LNCaP clone FGC (cell line): ENCODE measurements at regions not wholly inside any gene's neighbourhood (a gene's known extent, or its start where the extent isn't known, plus 50 kb on each side); places are given as distances from the start of the nearest gene placed in this dataset.

Source experiments
- DNase-seq: peaks from one replicate; pipeline ENCODE4 v3.0.0-alpha.2; 2011; ENCODE audit warnings: low read depth
- H3K4me3 ChIP-seq: 2 replicates; pipeline ENCODE4 v1.5.1; 2011; ENCODE audit warnings: mild to moderate bottlenecking, low read depth, low read length, control low read depth
- TF ChIP-seq, protein P1 (sequence below): IDR thresholded peaks from 2 replicates; pipeline ENCODE4 v1.5.1; 2012; ENCODE audit warnings: mild to moderate bottlenecking; ENCODE audit not compliant: control insufficient read depth, insufficient read depth; ENCODE audit errors: extremely low read depth

DNA sequence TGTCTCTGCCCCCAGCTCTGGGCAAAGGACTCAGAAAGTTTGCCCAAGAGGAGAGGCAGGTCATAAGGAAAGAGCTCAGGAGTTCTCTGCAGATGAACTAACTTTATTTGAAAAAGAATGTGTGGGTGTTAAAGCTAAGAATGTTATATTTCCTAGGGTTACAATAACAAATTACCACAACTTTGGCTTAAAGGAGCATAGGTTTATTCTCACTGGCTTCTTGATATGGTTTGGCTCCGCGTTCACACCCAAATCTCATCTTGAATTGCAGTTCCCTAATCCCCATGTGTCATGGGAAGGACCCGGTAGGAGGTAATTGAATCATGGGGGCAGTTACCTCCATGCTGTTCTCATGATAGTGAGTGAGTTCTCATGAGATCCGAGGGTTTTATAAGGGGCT, 383.7 kb upstream of the CFAP20DC start:
- TF ChIP-seq, protein P1, sequence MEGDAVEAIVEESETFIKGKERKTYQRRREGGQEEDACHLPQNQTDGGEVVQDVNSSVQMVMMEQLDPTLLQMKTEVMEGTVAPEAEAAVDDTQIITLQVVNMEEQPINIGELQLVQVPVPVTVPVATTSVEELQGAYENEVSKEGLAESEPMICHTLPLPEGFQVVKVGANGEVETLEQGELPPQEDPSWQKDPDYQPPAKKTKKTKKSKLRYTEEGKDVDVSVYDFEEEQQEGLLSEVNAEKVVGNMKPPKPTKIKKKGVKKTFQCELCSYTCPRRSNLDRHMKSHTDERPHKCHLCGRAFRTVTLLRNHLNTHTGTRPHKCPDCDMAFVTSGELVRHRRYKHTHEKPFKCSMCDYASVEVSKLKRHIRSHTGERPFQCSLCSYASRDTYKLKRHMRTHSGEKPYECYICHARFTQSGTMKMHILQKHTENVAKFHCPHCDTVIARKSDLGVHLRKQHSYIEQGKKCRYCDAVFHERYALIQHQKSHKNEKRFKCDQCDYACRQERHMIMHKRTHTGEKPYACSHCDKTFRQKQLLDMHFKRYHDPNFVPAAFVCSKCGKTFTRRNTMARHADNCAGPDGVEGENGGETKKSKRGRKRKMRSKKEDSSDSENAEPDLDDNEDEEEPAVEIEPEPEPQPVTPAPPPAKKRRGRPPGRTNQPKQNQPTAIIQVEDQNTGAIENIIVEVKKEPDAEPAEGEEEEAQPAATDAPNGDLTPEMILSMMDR: no peak

DNA sequence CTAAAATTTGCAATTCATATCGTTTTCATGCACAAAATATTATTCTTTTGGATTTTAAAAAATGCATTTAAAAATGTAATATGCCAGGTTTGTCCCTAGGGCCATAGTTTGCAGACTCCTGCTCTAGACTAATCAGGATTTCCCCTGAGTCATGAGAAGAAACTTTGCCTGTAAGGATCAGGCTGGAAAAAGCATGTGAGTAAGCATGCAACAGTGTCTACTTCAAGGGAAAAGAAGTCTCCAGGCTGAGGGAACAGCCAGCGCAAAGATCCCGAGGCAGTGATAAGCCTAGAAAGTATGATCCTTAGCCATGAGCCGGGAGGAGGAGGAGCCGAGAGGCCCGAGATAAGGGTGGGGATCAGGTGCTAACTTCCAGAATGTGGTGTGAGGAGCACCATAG, 382.8 kb upstream of the CFAP20DC start:
- DNase-seq: no peak
- TF ChIP-seq, protein P1: no peak
- no peak overlapping the region for H3K4me3 ChIP-seq

More for the DNA sequence above, 383.7 kb upstream of the CFAP20DC start:
- no peak overlapping the region for H3K4me3 ChIP-seq
- no peak for DNase-seq

DNA sequence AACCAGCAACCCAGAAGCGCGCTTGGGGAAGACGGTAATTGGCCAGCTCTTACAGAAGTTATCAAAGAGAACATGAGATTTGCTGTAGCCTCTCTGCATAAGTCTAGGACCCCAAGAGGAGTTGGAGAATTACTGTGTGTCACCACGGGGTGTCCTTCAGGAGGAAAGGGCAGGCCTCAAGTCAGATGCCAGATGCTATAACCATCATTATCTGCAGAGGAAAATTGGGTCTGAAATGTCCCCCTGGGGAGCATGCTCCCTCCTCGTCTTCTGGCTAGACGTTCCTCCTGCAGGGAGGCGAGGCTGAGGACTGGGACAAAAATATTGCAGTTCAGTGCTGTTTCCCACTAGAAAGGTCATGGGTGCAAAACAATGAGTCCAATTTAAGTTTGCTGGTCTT, 380.5 kb upstream of the CFAP20DC start:
- TF ChIP-seq, protein P1: no peak
- H3K4me3 ChIP-seq: no peak overlapping the region
- no peak for DNase-seq

DNA sequence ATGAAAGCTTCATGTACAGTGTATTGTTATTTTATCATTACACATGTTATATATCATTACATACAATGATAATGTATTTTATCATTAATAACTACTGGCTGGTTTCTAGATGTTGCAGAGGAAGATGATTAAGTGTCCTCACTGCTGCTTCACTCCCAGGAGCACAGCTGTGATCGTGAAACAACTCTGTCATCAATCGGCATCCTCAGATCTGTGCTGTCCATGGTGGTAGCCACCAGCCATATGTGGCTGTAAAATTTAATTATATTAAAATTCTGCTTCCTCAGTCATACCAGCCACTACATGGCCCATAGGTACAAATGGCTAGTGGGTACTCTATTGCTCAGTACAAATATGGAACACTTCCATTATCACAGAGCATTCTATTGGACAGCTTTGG, 379.4 kb upstream of the CFAP20DC start:
- H3K4me3 ChIP-seq: no peak overlapping the region
- TF ChIP-seq, protein P1: no peak
- no peak for DNase-seq

DNA sequence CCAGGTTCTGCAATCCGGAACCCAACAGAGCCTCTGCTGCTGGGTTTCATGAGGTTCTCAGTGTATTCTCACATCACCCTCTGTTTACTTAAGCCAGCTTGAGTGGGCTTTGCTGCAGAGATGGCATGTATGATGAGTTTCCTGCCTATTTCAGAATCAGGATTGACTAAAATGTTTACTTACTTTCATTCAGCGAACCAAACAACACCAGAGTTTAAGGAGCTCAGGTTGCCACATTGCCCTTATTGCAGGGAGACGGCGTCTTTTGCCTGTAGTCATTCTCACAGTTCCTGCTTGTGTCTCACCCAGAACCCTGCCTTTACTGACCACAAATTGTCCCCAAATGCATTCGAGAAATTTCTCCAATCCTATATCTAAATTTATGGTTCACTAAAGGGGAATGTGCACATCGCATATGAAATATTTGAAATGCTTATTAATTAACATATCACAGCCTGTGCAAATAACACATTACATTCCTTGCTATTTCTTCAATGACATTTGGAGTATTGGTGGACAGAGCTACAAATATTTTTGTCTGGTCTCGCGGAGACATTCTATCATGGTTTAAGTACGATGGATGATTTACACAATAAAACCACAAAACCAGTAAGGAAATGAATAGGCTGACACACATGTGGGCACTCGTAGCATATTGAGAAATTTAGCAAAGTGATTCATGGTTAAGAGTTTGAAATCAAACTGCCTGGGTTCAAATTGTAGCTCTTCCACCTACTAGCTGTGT, 377.2 kb upstream of the CFAP20DC start:
- DNase-seq: no peak
- H3K4me3 ChIP-seq: no peak overlapping the region
- TF ChIP-seq, protein P1: no peak

DNA sequence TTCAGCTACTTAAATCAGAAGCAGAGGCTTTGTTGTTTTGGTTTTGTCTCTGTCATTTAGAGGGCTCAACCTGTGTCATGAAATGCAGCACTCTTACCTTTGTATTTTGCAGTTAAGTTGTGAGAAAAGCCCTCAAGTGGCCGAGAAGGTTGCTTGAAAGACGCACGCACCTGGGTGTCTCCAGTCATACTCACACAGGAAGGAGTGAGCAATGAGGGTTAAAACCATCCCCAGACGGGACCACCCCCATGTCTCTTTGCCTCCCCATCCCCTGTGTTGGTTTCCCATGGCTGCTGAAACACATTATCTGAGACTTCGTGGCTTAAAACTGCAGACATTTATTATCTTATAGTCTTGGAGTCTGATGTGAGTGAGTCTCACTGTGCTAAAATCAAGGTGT, 376.1 kb upstream of the CFAP20DC start:
- H3K4me3 ChIP-seq: no peak overlapping the region
- DNase-seq: no peak
- TF ChIP-seq, protein P1: no peak

DNA sequence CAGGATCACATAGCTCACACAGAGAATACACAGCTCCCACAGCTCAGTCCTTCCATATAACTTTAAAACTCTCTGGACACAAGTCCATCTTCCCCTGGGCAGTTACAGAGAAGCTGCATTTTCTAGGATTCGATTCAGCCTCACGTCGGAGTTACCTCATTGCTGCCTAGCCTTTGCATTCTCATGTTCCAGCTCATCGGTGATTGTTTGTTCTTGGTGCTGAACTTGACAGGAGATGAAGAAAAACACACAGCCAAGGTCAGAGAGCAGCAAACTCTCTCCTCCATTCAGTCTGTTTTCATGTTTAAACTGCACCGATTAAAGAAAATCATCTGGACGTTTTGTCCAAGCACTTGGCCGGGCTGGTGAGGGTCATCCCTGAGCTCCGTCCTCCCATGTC, 375.5 kb upstream of the CFAP20DC start:
- DNase-seq: no peak
- TF ChIP-seq, protein P1: no peak
- H3K4me3 ChIP-seq: no peak overlapping the region
